AG04450 (cell line): ENCODE measurements at regions not wholly inside any gene's neighbourhood (a gene's known extent, or its start where the extent isn't known, plus 50 kb on each side); places are given as distances from the start of the nearest gene placed in this dataset.
"Not testable (repeated sequence)": the region's sequence is repeated elsewhere in the genome, so short reads cannot be mapped to it uniquely, and the experiment has no call there.

ENCODE experiments used
- CTCF ChIA-PET: fragments of 300-600, 350-600 bp; formaldehyde crosslinking; extraction: SDS; loops from one replicate; lab custom pipeline; 2022; ENCODE audit warnings: antibody characterized with exemption, inconsistent platforms; lab: Charles Lee
- POLR2A ChIA-PET: fragments of 350-600 bp; formaldehyde crosslinking; extraction: SDS; loops from one replicate; lab custom pipeline; 2021; ENCODE audit warnings: antibody characterized with exemption, inconsistent platforms; lab: Yijun Ruan, JAX
- DNase-seq: peaks from one replicate; pipeline ENCODE4 v3.0.0-alpha.2; 2011; ENCODE audit warnings: low read depth, low spot score
- H3K27ac ChIP-seq: one replicate; pipeline ENCODE4 v1.5.1; 2012; ENCODE audit warnings: low read depth, low read length, control low read depth
- H3K27me3 ChIP-seq: one replicate; pipeline ENCODE4 v1.6.0; 2012; ENCODE audit warnings: low read length; ENCODE audit not compliant: control insufficient read depth, insufficient read depth
- H3K4me3 ChIP-seq: 2 replicates; pipeline ENCODE4 v1.5.1; 2011; ENCODE audit warnings: mild to moderate bottlenecking, low read depth, low read length, control low read depth
- H3K9me3 ChIP-seq: 2 replicates; pipeline ENCODE4 v1.5.1; 2012; ENCODE audit warnings: low read length; ENCODE audit not compliant: control insufficient read depth, insufficient read depth
- TF ChIP-seq, protein P1 (sequence below): IDR thresholded peaks from 2 replicates; pipeline ENCODE4 v1.5.1; 2011; ENCODE audit warnings: low read depth, low read length, control low read depth, inconsistent platforms

DNA sequence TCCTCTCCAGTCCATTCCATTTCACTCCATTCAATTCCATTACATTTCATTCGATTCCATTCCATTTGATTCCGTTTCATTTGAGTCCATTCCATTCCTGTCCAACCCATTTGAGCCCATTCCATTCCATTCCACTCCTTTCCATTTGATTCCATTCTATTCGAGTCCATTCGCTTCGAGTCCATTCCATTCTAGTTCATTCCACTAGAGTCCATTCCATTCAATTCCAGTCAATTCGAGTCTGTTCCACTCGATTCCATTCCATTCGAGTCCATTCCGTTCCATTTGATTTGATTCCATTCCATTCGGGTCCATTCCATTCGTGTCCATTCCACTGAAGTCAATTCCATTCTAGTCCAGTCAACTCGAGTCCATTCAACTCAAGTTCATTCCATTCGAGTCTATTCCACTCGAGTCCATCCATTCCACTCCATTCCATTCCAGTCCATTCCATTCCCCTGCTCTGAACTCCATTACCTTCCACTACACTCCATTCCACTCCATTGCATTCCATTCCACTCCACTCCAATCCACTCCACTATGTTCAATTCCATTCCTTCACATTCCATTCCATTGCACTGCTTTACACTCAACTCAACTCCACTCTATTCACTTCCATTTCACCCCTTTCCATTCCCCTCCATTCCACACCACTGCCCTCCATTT, 2569.4 kb upstream of the TPTE start:
- TF ChIP-seq, protein P1, sequence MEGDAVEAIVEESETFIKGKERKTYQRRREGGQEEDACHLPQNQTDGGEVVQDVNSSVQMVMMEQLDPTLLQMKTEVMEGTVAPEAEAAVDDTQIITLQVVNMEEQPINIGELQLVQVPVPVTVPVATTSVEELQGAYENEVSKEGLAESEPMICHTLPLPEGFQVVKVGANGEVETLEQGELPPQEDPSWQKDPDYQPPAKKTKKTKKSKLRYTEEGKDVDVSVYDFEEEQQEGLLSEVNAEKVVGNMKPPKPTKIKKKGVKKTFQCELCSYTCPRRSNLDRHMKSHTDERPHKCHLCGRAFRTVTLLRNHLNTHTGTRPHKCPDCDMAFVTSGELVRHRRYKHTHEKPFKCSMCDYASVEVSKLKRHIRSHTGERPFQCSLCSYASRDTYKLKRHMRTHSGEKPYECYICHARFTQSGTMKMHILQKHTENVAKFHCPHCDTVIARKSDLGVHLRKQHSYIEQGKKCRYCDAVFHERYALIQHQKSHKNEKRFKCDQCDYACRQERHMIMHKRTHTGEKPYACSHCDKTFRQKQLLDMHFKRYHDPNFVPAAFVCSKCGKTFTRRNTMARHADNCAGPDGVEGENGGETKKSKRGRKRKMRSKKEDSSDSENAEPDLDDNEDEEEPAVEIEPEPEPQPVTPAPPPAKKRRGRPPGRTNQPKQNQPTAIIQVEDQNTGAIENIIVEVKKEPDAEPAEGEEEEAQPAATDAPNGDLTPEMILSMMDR = no peak
- Histone ChIP-seq H3K4me3 (no peak overlapping the region), H3K27me3 (no peaks in the 10 kb centered on the region), H3K9me3 (peaks cover 99% of the 10 kb centered on the region), H3K27ac (no peak overlapping the region)
- ChIA-PET CTCF (no interaction called here), POLR2A (no interaction called here)
- no peak for DNase-seq

DNA sequence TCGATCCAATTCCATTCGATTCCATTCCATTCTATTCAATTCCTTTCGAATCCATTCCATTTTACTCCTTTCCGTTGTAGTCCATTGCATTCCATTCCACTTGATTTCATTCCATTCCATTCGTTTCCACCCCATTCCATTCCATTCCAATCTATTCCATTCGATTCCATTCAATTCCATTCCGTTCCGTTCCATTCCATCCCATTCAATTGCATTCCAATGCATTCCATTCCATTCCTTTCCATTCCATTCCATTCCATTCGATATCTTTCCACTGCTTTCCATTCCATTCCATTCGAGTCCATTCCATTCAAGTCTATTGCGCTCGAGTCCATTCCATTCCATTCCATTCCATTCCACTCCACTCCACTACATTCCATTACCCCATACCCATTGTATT, 2568.7 kb upstream of the TPTE start:
- no peak for DNase-seq
- CTCF ChIA-PET = no interaction called here
- H3K9me3 ChIP-seq = peaks cover 99% of the 10 kb centered on the region
- no peak overlapping the region for H3K4me3 ChIP-seq
- H3K27ac ChIP-seq = no peak overlapping the region
- TF ChIP-seq, protein P1 = no peak
- POLR2A ChIA-PET = no interaction called here
- no peaks in the 10 kb centered on the region for H3K27me3 ChIP-seq

DNA sequence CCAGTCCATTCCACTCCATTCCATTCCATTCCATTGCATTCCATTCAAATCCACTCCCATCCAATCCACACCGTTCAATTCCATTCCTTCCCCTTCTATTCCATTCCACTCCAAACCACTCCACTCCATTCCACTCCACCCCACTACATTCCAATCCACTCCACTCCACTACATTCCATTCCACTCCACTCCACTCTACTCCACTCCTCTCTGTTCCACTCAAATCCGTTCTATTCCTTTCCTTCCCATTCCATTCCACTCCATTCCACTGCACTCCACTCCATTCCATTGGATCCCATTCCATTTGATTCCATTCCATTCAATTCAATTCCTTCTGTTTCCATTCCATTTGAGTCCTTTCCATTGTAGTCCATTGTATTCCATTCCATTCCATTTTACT, 2568.3 kb upstream of the TPTE start:
- TF ChIP-seq, protein P1 = no peak
- no peak for DNase-seq
- ChIA-PET POLR2A (no interaction called here), CTCF (no interaction called here)
- Histone ChIP-seq H3K4me3 (no peak overlapping the region), H3K27ac (no peak overlapping the region), H3K9me3 (peaks cover 97% of the 10 kb centered on the region), H3K27me3 (no peaks in the 10 kb centered on the region)

DNA sequence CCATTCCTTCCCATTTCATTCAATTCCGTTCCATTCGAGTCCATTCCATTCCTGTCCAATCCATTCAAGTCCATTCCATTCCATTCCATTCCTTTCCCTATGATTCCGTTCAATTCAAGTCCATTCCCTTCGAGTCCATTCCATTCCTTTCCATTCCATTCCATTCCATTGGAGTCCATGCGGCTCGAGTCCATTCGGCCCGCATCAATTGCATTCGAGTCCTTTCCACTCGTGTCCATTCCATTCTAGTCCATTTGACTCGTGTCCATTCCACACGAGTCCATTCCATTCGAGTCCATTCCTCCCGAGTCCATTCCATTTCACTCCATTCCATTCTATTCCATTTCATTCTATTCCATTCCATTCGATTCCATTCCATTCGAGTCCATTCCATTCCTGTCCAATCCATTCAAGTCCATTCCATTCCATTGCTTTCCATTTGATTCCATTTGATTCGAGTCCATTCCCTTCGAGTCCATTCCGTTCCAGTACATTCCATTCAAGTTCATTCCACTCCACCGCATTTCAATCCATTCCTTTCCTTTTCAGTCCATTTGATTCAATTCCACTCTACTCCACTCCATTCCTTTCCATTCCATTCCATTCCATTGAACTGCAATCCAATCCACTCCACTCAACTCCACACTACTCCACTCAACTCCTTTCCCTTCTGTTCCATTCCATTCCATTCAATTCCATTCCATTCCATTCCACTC, 2565.9 kb upstream of the TPTE start:
- CTCF ChIA-PET = not testable (repeated sequence)
- peaks cover 73% of the 10 kb centered on the region for H3K9me3 ChIP-seq

DNA sequence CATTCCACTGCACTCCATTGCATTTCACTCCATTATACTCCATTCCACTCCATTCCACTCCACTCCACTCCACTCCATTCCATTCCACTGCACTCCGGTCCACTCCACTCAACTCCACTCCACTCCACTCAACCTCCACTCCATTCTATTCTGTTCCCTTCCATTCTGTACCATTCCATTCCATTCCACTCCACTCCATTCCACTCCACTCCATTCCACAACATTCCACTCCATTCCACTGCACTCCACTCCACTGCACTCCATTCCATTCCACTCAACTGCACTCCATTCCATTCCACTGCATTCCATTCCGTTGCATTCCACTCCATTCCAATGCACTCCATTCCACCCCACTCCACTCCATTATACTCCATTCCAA, 2565.3 kb upstream of the TPTE start:
- H3K4me3 ChIP-seq, POLR2A ChIA-PET, DNase-seq, H3K27me3 ChIP-seq, H3K27ac ChIP-seq, CTCF ChIA-PET: not testable (repeated sequence)
- H3K9me3 ChIP-seq = peaks cover 68% of the 10 kb centered on the region

More for the DNA sequence above, 2565.9 kb upstream of the TPTE start:
- H3K27ac ChIP-seq, H3K4me3 ChIP-seq, H3K27me3 ChIP-seq, DNase-seq, POLR2A ChIA-PET: not testable (repeated sequence)

DNA sequence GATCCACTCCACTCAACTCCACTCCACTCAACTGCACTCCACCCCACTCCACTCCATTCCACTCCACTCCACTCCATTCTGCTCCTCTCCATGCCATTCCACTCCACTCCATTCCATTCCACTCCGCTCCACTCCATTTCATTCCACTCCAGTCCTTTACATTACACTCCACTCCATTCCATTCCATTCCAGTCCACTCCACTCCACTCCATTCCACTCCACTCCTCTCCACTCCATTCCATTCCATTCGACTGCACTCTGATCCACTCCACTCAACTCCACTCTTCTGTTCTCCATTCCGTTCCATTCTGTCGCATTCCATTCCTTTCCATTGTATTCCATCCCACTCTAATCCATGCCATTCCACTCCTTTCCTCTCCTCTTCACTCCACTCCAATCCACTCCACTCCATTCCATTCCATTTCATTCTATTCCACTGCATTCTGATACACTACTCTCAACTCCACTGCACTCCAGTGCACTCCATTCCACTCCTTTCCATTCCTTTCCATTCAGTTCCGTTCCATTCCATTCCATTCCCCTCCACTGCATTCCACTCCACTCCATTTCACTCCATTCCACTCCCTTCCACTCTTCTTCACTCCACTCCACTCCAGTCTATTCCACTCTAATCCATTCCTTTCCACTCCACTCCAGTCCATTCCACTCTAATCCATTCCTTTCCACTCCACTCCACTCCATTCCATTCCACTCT, 2564.2 kb upstream of the TPTE start:
- peaks cover 57% of the 10 kb centered on the region for H3K9me3 ChIP-seq
- CTCF ChIA-PET, H3K27me3 ChIP-seq, DNase-seq, POLR2A ChIA-PET, H3K27ac ChIP-seq, H3K4me3 ChIP-seq: not testable (repeated sequence)
